Kidney (tissue), 13 donors: ENCODE measurements at regions not wholly inside any gene's neighbourhood (a gene's known extent, or its start where the extent isn't known, plus 50 kb on each side); places are given as distances from the start of the nearest gene placed in this dataset.

Experiments used
- DNase-seq, 5 donors: peaks; one replicate each; pipeline ENCODE4 v3.0.0-alpha.2; 2013 to 2020
- FAIRE-seq: peaks from 2 replicates; lab custom pipeline; 2012; peaks lifted over from hg19 to GRCh38; lab: Jason Lieb, UNC
- H3K27ac ChIP-seq, 2 donors: one replicate each; pipeline ENCODE4 v1.7.0; 2013; ENCODE audit warnings: low read depth in 2 of 2, low read length in 2 of 2, inconsistent platforms in 1 of 2
- H3K27me3 ChIP-seq: one replicate; pipeline ENCODE4 v1.7.1; 2013; ENCODE audit warnings: low read length, inconsistent platforms; ENCODE audit not compliant: control insufficient read depth, insufficient read depth
- H3K36me3 ChIP-seq, 3 donors: one replicate each; pipeline versions ENCODE4 v1.7.0 to v1.7.1; 2013; ENCODE audit warnings: low read length in 3 of 3, control low read depth in 1 of 3, inconsistent platforms in 1 of 3; ENCODE audit not compliant: insufficient read depth in 3 of 3, control insufficient read depth in 2 of 3
- H3K4me1 ChIP-seq, 3 donors: one replicate each; pipeline versions ENCODE4 v1.7.0 to v1.7.1; 2013; ENCODE audit warnings: low read length in 3 of 3, inconsistent platforms in 1 of 3, low read depth in 1 of 3; ENCODE audit not compliant: control insufficient read depth in 2 of 3, insufficient read depth in 2 of 3
- H3K4me3 ChIP-seq, 3 donors: one replicate each; pipeline versions ENCODE4 v1.7.0 to v1.8.1; 2013; ENCODE audit warnings: low read length in 3 of 3, control low read depth in 1 of 3, inconsistent platforms in 1 of 3
- H3K9ac ChIP-seq, 3 donors: one replicate each; pipeline versions ENCODE4 v1.7.0 to v1.7.1; 2013; ENCODE audit warnings: low read length in 3 of 3, control low read depth in 1 of 3, inconsistent platforms in 1 of 3
- H3K9me3 ChIP-seq, 3 donors: one replicate each; pipeline versions ENCODE4 v1.7.0 to v1.7.1; 2013; ENCODE audit warnings: low read length in 3 of 3, control low read depth in 1 of 3, inconsistent platforms in 1 of 3; ENCODE audit not compliant: control insufficient read depth in 2 of 3, insufficient read depth in 1 of 3
- intact Hi-C: fragments of 100-400 bp; cut with DNase I; formaldehyde crosslinking; loops from one replicate; pipeline ENCODE4 v1.11.1; 2022
- TF ChIP-seq, protein P1 (sequence below): IDR thresholded peaks from 3 replicates; pipeline ENCODE4 v1.5.1; 2012; ENCODE audit warnings: mild to moderate bottlenecking, moderate library complexity, borderline replicate concordance; ENCODE audit not compliant: insufficient read depth; ENCODE audit errors: extremely low read depth
- donor health status: control.
- donor health status: control.
- donor health status: control.
- donor health status: control.
- donor health status: control.
- donor health status: DM: yes; HTN: yes; CAD: no.
- donor health status: Normal renal cell carcinoma (clear cell type).

DNA sequence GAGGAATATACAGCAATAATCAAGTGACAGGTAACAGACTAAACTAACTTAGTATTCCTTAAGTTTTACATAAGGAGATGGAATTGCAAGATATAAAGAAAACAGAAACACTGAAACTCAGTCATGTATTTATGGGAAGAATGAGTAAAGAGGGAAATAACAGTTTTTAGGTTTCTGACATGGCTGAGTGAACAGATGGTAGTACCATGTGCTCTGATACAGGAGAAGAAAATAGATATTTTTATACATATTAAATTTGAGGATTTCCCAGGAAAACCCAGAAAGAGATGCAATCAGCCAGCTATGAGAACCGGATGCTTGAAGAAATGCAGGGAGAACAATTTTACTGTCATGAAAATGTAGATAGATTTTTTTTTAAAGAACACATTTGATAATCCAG, 669.5 kb upstream of the GRM3 start:
- FAIRE-seq = no peak
- Histone ChIP-seq H3K36me3 (no peaks in the 10 kb centered on the region), H3K9ac (no peak overlapping the region), H3K4me1 (no peaks in the 10 kb centered on the region), H3K4me3 (no peak overlapping the region), H3K27ac (no peak overlapping the region), H3K27me3 (no peaks in the 10 kb centered on the region), H3K9me3 (no peaks in the 10 kb centered on the region)
- DNase-seq = no peak
- intact Hi-C loops = no loop called here
- TF ChIP-seq, protein P1, sequence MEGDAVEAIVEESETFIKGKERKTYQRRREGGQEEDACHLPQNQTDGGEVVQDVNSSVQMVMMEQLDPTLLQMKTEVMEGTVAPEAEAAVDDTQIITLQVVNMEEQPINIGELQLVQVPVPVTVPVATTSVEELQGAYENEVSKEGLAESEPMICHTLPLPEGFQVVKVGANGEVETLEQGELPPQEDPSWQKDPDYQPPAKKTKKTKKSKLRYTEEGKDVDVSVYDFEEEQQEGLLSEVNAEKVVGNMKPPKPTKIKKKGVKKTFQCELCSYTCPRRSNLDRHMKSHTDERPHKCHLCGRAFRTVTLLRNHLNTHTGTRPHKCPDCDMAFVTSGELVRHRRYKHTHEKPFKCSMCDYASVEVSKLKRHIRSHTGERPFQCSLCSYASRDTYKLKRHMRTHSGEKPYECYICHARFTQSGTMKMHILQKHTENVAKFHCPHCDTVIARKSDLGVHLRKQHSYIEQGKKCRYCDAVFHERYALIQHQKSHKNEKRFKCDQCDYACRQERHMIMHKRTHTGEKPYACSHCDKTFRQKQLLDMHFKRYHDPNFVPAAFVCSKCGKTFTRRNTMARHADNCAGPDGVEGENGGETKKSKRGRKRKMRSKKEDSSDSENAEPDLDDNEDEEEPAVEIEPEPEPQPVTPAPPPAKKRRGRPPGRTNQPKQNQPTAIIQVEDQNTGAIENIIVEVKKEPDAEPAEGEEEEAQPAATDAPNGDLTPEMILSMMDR = no peak

DNA sequence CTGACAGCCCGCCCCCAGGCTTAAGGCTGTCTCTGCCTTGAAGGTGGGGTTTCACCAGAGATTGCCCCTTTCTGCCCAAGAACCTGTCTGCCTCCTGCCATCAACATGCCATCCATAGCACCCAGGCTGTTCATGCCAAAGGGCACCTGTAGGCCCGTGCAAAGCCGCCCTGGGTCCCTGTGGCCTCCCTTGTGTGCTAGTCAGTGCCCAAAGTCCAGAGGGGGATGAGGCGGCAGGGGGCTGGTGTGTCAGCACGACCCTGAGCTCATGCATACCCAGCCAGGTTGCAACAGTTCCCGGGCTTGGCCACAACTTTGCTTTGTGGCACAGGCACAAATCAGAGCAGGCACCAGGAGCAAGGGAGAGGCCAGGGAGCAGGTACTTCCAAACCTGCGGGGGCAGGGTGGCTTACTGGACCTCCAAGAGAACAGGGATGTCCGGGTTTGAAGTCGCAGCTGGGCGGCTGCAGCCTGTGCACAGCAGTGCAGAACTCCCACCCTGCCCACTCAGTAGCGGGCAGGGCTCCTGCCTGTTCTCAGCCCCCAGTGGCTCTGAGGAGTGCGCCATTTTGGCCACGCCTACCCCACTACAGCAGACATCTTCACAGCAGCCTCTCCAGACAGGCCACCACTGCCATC, 671.1 kb upstream of the GRM3 start:
- no peak overlapping the region for H3K27ac ChIP-seq
- intact Hi-C loops = no loop called here
- no peaks in the 10 kb centered on the region for H3K36me3 ChIP-seq
- FAIRE-seq = no peak
- DNase-seq = peak in 1 of 5 donors; percentile 66
- H3K9me3 ChIP-seq = no peaks in the 10 kb centered on the region
- no peak overlapping the region for H3K9ac ChIP-seq
- H3K4me1 ChIP-seq = no peaks in the 10 kb centered on the region
- TF ChIP-seq, protein P1 = no peak
- H3K4me3 ChIP-seq = no peak overlapping the region
- H3K27me3 ChIP-seq = no peaks in the 10 kb centered on the region

DNA sequence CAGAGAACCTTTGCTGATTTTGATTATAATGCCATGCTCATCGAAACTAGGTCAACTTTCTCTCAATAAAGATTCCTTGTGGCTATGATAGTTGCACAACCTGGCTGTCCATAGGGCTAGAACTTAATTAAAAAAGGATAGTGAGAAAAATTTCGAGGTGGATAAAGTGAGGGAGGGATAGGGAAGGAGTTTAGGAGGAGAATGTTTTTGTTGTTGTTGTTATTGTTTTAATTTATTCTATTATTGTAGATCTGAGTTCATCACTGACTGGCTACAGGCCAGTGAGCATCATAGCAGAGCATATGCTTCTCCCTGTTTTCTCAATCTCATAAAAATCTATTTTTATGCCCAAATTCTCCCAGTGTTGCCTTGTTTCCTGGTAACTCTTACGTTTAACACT, 688.7 kb upstream of the GRM3 start:
- FAIRE-seq (no peak), DNase-seq (no peak)
- Histone ChIP-seq H3K36me3 (no peaks in the 10 kb centered on the region), H3K9ac (no peak overlapping the region), H3K27me3 (no peaks in the 10 kb centered on the region), H3K9me3 (no peaks in the 10 kb centered on the region), H3K4me3 (no peak overlapping the region), H3K4me1 (no peaks in the 10 kb centered on the region), H3K27ac (no peak overlapping the region)
- intact Hi-C loops = no loop called here
- TF ChIP-seq, protein P1 = no peak

DNA sequence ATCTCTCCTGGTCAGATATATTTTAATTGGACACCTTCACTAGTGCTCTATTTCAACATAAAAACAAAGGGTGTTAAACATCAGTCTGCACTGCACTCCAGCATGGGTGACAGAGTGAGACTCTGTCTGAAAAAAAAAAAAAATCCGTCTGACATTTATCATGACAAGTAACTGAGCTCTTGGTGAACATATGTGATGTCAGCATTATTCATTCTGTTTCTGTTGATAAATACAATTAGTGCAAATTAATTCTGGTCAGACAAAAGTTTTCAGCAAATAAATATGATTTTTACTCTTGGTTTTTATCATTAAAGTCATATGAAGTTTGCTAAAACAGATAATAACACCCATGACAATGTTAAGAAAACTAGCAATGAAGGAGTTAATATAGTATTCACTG, 692.8 kb upstream of the GRM3 start:
- intact Hi-C loops = no loop called here
- Histone ChIP-seq H3K36me3 (no peaks in the 10 kb centered on the region), H3K27ac (no peak overlapping the region), H3K27me3 (no peaks in the 10 kb centered on the region), H3K9me3 (no peaks in the 10 kb centered on the region), H3K4me3 (no peak overlapping the region), H3K9ac (no peak overlapping the region), H3K4me1 (no peaks in the 10 kb centered on the region)
- FAIRE-seq (no peak), DNase-seq (no peak)
- TF ChIP-seq, protein P1 = no peak
